ENCODE measurements at regions not wholly inside any gene's neighbourhood (a gene's known extent, or its start where the extent isn't known, plus 50 kb on each side); places are given as distances from the start of the nearest gene placed in this dataset.

DNA sequence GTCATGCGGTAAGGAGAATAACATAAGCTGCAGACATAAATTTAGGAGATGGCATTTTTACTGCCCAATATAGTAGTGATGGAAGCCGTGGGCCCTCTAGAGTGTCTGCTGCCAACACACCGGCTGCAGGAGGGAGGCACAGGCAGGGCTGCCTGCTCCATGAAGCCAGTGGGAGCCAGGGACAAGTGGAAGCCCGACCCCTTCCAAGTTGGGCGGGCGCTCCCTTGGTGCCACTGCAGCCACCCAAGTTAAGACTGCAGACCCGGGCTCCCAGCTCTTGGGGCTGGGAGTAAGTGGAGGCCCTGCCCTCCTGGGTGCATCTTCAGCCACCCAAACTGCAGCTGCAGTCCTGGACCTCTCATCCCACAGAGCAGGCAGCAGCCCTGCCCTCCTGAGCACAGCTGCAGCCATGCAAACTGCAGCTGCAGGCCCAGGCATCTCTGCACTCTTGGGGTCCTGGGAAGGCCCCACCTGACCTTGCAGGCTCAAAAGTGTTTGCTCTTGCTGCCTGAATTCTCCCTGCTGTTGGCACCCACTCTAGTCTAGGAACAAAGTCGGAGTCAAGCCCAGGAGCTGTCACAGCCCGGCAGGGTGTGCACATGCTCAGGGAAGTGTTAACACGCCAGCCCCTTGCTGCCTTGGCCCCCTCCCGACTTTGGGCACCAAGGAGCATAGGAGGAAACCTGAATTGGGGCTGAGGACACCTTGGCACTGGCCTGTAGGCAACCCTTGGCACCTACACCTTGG, 437.2 kb upstream of the PRMT6 start:
- no peak for ATAC-seq

DNA sequence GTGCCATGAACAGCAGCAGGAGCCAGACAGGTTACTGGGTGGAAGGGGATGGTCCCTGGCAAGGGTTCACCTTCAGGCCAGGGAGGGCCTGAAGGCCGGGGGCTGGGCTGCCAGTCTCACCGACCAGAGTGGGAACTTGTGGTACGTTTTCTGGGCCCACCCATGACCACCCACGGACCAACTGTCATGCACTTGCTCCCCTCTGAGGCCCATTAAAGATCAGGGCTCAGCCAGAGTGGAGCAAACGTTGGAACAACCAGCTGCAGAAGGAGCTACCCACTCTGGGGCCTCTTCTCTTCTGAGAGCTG, 436.7 kb upstream of the PRMT6 start:
- ATAC-seq, result no peak

DNA sequence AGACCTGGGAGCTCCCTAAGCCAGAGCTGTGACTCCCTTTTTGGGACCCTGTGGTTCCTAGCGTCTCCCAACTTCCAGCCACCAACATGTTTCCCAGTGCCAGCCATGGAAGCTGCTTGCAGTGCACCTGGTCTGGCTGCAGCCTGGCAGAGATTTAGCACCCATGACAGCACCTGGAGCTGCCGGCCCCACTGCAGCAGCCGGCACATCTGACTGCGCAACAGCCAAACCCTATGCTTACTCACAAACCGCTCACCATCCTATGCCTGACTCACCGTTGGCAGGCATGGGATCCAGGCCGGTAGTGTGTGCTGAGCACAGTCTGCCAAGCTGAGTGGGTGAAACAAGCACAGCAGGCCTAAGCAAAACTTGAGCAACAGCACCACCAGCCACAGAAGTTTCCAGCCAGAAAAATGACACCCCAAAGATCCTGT, 435.9 kb upstream of the PRMT6 start:
- no peak for ATAC-seq

DNA sequence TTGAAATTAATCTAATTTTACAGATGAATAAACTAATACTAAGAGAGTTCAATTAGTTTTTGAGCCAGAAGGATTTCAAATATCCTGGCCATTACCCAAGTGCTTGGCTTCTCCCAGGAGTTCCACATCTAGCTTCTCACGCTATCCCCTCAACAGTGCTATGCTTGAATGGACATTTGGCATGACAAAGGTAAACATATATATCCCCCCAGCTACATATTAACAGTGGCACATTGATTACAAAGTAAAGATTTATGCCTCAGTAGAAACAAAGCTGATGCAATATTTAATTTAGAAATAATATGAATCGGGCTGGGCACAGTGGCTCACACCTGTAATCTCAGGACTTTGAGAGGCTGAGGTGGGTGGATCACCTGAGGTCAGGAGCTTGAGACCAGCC, 434.6 kb upstream of the PRMT6 start:
- no peak for ATAC-seq

DNA sequence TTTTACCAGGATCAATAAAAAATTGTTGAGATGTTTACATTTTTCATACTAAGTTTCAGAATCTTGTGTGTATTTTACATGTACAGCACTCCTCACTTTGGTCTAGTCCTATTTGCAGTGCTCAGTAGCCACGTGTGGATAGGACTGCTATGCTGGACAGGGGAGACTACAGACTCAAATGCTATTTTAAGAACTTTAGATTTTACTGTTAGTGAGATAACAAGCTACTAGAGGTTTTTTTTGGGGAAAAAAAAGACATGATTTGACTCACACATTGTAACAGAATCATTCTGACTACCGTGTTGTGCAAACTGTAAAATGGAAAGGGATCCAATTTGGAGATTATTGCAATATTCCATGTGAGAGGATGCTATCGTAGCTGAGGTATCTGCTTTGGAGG, 418.9 kb upstream of the PRMT6 start:
- no peak for ATAC-seq

DNA sequence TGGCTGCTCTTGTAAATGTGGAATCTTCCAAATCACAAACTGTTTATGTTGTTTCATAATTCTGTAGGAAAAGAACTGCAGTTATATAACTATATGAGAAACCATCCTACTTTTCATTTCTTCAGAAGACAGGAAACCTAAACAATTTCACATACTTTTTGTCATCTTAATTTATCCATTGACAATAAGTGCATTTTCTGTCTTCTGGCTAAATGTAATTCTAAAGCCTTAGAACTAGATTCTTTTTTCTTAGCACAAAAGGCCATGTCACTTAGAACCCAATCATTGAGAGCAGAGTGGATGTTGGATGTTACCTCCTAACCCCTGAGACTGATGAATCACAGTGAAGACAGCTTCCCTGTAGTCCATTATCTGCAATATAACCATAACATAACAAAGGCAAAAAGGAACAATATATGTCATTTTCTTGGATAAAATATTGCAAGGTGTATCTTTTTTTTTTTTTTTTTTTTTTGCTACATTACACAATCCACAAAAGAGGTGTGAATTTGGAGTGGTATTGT, 410.2 kb upstream of the PRMT6 start:
- no peak for ATAC-seq

DNA sequence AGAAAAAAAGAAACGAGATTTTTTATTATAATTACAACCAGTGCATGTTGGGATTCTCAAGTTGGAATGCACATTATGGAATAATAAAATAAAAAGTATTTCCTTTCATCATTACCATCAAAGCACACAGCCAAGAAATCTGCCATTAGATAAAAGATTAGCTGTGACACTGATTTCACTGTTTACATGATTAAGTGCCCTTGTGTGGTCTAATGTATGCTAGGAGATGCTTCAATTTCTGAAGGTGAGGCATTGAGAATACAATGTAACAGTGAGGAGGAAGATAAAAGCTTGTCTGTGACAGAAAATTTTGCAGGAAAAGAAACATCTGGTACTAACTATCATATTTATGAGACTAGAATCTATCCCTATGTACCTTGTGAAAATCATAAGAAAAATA, 409.7 kb upstream of the PRMT6 start:
- ATAC-seq, result no peak

DNA sequence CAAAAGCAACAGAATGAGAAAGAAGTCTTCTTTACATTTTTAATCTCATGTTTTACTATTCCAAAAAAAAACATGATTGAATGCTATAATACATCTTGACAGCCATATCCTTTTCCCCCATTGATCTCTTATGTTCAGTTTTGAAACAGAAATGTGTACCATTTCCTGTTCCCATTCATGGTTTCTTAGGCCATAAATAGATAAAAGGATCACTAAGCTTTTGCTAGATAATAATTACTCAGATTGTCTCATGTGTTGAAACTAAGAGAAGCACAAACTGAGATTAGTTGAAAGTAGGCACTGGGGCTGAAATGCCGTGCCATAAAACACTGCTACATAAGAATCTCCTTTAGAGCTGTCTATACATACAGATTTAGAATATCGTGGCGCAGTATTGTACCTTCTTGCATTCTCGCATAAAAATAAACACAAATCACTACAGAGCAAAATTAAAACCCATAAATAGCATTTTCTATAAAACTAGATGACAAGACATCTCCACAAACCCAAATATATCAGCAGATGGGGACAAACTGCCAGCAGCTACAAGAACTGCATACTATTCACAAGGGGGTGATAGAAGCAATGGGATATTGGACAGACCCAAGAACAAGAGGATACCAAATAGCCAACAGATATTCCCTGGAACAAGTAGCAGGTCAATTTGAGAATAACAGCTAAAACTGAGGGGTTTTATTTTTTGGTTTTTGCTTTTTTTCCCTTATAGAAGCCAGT, 405.3 kb upstream of the PRMT6 start:
- ATAC-seq, result no peak

DNA sequence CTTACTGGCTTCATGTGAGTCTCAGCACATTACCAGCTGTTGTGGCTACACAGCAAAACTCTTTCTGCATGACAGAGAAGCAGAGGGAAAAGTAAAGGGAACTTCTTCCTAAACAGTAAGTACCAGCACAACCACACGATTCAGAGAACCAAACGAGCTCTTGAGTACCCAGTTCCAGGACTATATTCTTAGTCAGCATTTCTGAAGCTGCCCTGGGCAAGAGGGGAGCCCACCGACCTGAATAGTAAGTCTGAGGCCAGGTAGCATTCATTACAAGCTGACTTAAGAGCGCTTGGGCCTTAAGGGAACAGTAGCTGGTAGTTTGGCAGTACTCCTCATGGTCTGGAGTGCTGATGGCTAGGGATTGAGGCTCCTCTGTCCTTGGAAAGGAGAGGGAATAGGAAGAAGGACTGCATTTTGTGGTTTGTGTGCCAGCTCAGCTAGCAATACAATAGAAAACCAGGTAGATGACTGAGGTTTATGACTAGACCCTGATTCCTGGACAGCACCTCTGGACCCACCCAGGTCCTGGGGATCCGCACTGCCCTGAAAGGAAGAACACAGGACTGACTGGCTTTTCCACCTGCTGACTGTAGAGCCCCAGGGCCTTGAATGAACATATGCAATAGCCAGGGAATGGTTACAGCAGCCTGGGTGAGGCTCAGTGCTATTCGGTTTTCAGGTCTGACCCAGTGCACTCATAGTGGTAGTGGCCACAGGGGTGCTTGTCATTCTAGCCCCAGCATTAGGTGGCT, 396.8 kb upstream of the PRMT6 start:
- ATAC-seq, result no peak

DNA sequence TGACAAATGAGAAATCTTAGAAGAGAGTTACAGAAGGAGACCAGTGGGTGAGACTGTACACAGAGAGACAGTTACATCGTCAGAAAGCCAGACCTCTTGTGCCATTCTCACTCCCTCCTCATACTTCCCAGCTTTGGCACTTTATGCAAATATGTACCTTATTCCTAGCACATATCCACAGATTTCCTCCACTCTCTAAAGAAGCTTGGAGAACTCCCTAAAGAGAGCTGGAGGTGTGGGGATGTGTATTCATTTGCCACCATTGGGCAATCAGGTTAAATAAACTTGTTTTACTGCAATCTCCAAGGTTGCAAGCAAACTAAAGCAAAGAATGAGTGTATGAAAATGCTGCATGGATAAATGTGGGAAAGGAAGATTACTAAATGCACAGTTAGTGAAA, 380.9 kb upstream of the PRMT6 start:
- ATAC-seq, result no peak

DNA sequence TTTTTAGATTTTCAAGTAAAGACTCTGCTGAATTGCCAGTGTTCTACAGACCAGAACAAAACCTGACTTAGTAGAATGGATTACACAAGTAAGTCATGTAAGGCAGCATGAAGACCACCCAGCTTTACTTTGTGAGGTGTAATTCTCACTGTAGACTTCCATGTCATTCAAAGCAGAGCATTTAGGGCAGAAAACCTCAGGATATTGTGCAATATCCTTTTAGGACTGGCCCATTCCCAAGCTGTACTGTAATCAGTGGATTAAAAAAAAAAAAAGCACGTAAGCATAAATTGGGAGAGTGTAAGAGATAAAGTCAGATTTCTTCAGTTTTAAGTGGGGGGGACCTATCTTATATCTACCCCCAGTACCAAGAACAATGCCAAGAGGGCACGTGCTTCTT, 380.5 kb upstream of the PRMT6 start:
- no peak for ATAC-seq

DNA sequence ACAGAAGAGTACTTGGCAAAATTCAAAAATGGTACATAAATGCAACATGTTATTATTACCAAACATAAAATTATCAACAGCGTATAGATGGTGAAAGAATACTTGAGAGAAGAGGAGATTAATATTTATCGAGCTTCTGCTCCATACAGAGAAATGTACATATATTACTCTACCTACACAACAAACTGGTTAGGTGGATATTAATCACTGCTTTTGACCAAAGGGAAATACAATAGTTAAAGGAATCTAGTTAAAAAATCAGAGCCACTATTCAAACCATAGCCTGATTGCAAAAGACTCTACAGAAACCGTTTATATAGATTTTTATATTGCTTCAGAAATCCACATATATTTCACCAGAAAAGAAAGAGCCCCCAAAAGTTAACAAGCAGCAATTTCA, 379.3 kb upstream of the PRMT6 start:
- ATAC-seq, result no peak

DNA sequence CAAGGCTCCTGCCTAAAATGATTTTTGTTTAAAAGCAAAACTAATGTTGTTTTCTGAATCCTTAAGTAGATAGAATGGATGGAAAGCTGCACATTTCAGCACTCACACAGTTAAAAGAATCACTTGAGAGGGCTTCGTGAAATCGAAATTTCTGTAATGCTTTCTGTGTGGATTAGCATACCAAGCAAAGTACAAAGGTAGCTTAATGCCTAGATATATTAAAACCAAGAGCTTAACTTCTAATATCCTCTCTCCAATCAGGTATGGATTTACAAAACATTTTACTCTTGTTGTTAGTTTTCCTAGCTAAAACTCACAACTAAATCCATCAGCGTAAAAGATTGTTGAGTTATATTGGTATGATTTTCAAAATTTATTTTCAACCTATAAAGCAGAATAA, 378.8 kb upstream of the PRMT6 start:
- ATAC-seq, result no peak

DNA sequence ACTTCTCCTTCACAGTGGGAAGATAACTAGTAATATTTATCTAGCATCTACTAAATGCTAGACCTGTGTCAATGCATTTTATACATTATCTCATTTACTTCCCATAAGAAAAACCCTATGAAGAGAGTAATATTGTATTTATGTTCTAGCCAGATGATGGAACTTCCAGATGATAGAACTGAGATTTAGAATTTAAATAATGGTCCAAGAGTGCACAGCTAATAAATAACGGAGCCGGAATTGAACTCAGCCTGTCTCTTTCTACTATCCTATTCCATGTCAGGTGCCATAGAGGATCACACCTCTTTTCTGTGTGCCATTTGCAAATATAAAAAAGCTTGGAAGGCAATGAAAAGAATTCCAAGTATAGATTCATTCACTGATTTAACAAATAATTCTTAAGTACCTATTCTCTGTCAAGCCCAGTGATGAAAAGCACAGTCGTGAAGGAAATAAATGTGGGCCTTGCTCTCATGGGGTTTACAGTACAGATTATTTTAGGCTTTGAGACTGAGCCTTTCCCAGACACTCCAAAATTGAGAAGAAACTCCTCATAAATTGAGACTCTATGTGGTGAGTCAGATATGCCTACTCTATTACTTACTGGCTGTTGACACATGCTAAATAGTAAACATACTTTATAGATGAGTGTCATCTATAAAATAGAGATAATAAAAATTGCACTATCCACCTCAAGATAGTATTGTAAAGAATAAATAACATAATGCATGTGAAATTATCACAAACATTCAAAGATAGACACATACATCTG, 378.0 kb upstream of the PRMT6 start:
- ATAC-seq, result no peak

DNA sequence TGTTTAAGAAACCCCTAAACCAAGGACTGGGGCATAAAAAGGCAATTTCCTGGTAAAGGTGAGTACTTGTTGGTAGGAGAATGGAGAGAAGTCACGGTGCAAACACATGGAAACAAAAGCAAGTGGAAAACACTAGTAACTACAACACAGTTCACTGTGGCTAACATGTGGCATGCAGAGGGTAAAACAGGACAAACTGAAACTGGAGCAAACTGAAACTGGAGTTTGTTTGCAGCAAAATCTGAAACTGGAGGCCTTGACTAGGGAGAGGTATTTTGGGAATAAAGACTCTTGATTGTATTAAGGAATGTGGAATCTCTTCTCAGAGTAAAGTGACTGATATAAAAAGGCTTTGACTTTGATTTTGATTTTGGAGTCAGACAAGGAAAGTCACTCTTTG, 376.3 kb upstream of the PRMT6 start:
- no peak for ATAC-seq

DNA sequence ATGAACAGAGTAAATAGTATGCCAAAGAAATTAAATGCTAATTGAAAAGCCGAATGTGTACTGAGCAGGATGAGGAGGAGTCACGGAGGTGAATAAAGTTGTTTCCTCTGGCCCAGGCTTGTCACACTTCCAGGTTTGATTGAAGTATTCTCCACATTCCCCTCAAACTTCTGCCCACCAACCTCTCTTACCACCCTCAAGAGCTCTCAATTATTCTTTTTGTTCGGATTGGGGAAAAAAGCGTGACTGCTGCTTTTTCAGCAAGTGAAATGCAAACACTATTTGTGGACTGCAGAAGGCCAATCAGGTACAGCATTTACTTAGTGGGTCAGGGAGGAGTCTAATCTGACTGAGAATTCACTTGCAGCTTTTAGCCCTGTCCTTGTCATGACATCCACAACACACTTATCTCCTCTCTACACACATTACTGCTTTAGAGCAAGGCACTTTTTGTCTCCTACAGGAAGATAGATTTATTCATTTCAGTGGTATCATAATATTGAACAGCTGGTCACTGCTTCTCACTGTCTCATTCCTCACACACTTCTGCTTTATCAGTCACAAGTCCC, 375.6 kb upstream of the PRMT6 start:
- peak in 1 of 2 donors; percentile 6 for ATAC-seq

DNA sequence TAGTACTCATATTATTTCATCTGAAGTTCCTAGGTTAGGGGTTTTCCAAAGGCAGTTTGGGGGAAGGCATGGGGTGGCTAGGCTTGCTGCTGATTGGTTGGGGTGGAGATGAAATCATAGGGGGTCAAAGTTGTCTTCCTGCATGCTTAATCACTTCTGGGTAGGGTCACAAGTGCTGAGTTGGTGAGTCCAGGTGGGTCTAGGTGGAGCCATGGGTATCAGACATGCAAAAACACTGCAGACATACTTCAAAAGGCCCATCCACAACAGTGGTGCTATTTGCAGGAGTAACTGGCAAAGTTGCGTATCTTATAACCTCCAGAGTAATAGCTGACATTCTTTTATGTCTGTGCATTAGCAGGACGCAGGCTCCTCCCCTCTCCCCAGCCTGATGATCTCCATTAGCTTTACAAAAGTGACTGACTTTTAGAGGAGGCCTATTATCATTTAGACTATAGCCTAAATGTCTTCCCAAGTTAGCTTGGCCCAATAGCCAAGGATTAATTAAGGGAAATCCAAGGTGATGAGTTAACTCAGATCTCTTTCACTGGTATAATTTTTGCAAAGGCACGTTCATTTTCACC, 374.4 kb upstream of the PRMT6 start:
- ATAC-seq, result no peak

DNA sequence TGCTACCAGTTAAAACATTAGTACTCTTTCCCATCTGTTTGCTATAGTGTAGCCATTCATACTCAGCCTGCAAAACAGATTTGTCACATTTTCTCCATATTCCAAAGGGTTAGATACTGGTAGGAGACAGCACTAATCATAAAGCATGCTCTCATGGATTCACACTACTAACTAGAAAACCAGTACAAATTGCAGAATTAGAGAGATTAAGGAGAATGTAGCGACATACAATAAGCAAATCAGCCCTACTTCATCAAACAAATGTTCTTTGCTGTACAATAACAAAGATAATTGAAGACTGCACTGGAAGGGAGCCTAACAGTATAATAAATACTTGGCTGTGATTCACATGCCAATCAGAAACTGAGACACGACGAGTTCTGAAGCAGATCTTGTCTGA, 368.0 kb upstream of the PRMT6 start:
- ATAC-seq, result no peak

DNA sequence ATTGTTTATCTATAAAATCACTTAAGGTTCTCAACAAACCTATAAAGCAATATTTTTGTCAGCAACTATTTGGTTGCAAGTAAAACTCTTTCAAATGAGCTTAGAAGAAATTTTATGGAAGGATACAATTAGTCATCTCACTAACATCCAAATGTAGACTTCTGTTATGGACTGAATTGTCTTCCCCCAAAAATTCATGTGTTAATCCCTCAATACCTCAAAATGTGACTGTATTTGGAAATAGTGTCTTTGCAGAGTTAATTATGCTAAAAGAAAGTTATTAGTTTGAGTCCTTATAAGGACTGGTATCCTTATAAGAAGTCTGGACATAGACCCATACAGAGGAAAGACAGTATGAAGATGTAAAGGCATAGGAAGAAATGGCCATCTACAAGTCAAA, 357.8 kb upstream of the PRMT6 start:
- no peak for ATAC-seq

DNA sequence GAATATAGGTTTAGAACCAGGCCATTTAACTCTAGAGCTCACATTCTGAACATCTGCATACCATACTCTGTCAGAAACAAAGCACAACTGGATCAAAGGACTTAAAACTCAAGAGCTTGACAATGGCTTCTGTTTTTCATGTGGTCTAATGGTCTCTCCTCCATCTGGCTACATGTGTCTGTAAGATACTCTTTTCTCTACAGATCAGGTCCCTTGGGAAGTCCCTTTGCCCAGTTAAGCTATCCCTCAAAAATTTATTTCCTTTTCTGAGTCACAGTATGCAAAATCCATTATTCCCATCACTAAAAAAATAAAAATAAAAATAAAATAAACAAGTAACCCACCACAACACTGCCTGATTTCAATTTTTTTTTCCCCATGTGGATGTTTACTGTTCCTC, 357.0 kb upstream of the PRMT6 start:
- no peak for ATAC-seq

DNA sequence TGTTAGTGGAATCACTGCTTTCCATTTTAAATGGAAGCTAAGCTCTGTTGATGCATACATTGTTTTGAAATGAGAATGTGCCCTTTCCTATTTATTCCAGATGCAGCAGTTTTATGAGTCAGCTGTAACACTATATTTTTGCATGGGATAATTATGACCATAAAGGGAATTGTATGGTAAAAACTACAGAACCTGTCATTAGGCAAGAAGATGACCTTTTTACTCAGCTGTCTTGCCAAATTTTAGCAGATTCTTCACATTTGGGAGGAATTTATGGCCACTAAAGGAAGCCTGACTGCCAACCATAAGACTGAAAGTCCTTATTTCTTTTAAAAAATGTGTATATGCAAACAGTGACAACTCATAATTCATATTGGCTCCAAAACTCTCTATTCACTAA, 356.3 kb upstream of the PRMT6 start:
- ATAC-seq, result no peak

DNA sequence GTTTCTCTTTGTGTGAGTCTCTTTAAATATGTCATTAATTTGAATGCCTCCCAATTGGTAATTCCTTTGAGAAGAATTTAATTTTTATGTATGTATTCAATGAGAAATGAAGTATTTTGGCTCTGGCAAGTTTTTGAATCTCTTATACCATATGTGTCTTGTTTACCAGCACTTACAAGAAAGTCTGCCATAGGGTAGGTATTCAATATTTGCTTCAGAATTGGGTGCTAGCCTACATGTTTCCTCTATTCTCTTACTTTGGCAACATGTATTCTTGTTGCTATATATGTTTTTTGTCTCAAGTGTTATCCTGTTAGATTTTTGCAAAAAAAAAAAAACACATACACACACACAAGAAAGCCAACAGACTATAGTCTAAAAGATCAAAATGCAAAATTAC, 350.5 kb upstream of the PRMT6 start:
- ATAC-seq, result no peak
